ENCODE measurements at regions not wholly inside any gene's neighbourhood (a gene's known extent, or its start where the extent isn't known, plus 50 kb on each side); places are given as distances from the start of the nearest gene placed in this dataset.
"Not testable (repeated sequence)": the region's sequence is repeated elsewhere in the genome, so short reads cannot be mapped to it uniquely, and the experiment has no call there.

DNA sequence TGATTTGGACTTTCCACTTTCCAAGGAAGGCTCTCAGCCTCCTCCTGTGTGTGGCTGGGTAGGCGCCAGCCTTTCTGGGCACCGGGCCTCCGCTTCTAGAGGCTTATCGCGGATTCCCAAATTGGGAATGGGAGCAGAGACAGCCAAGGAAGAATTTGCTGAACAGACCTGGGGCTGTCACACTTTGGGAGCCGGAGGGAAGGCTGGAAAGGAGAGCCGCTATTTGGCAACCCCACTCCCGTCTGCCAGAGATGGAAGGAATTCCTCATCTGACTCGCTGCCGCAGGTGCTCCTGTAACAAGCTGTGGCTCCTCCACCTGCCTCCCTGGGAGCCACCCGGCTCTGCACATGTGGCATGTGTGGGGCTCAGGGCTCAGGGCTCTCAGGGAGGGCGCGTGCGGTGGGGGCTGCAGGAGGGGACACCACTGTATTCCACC lies 50.8 kb upstream of the ECHDC3 start:
- DNase-seq: no peak

DNA sequence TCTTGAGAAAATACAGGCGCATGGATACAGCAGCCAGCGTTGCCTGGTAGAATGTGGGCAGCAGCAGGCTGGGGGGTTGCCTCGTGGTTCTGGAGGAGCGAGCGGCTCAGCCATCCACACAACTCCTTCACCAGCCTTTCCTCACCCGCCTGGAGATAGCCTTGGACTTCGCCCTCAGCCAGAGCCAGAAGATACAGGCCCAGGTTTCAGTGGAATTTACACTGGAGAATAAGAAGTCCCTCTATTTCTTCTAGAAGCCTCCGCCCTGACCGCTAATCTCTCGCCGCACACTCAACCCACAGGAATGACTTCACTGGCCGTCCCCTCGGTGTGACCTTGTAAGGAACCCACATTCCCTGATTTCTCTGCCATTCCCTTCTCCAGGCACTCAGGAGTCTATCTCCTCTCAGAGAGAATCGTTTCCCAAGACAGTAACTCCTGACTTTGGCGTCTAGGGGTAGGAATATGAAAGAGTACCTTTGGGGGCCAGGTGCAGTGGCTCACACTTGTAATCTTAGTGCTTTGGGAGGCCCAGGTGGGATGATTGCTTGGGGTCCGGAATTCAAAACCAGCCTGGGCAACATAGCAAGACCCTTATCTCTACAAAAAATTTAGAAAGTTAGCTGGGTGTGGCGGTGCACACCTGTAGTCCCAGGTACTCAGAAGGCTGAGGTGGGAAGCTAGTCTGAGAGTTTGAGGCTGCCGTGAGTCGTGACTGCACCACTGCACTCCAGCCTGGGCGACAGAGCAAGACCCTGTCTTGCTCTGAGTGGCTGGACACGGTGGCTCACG lies 52.0 kb upstream of the ECHDC3 start:
- DNase-seq: no peak

DNA sequence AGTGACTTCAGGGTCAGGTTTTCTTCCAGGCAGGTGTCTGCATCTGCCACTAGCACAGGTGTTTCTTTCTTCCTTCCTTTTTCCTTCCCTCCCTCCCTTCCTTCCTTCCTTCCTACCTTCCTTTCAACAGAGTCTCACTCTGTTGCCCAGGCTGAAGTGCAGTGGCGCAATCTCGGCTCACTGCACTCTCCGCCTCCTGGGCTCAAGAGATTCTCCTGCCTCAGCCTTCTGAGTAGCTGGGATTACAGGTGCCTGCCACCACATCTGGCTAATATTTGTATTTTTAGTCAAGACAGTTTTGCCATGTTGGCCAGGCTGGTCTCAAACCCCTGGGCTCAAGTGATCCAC lies 53.8 kb upstream of the ECHDC3 start:
- DNase-seq: not testable (repeated sequence)

- DNase-seq: no peak
Measured at GRCh38 chr10:11687779-11688447, 54.3 kb upstream of the ECHDC3 start.

GRCh38 chr10:11687357-11687771 lies 54.8 kb upstream of the ECHDC3 start:
- DNase-seq: no peak

DNA sequence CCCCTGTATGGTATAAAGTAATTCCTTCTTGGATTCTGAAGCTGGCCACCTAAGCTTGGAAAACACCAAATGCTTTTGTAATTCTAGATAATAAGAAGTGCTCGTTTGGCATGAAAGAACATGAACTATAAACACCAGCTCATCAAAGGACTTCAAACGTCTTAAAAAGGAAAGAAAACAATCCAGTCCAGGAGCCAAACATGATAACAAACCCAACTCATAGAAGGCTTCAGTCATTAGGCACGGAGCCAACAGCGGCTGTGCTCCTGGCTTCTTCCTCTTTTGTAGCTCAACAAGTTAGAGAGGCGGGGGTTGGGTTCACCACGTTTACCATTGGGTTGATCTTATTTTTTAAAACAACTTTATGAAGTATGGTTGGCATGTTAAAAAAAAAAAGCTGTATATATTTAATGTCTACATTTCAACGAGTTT lies 56.4 kb upstream of the ECHDC3 start:
- peak; percentile 54 for DNase-seq

- DNase-seq: no peak
Measured at GRCh38 chr10:11684717-11685645, 57.2 kb upstream of the ECHDC3 start.

- DNase-seq: not testable (repeated sequence)
Measured at GRCh38 chr10:11684341-11684716, 57.9 kb upstream of the ECHDC3 start.

DNA sequence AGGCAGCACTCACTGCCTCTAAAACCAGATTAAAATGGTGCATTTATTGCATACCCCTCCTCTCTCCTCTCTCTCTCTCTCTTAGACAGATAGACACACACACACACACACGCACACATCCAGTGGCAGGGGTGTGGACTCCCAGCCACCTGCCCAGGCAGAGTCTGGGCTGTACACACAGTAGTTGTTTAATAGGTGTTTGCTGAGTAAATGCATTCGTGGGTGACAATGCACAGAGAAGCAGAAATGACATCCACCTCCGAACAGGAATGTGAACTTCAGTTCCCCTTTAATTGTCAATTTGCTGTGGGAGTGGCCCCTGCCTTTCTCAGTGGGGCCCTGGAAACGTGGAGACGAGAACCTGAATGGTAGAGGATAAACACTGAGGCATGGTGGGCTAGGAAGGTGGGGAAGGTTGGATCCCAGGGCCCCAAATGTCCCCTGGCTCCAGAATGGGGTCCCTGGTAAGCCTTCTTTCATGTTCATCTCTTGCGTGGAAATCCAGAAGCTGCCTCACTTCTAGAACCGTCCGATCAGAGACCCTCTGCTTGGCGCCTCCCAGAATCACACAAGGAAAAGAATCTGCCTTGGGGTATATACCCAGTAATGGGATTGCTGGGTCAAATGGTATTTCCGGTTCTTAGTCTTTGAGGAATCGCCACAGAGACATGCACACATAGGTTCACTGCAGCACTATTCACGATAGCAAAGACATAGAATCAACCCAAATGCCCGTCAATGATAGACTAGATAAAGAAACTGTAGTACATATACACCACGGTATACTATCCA lies 58.5 kb upstream of the ECHDC3 start:
- no peak for DNase-seq

DNA sequence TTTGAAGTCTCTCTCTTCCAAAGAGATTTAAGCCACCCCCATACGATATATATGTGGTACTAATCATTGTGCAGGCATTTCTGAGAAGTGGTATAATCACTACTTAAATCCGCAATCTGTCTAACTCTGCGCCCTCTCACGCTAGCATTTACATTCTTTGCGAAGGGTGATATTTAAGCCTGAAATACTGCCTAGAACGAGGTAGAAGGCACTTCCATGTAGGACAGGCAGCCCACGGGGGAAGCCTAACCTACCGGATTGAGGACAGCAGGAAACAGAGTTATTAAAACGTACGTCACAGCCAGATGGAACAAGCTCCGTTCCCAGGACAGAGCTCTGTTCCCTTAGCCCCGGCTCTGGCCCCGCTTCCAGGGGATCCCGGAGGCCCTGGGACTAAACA lies 59.3 kb upstream of the ECHDC3 start:
- DNase-seq: no peak

DNA sequence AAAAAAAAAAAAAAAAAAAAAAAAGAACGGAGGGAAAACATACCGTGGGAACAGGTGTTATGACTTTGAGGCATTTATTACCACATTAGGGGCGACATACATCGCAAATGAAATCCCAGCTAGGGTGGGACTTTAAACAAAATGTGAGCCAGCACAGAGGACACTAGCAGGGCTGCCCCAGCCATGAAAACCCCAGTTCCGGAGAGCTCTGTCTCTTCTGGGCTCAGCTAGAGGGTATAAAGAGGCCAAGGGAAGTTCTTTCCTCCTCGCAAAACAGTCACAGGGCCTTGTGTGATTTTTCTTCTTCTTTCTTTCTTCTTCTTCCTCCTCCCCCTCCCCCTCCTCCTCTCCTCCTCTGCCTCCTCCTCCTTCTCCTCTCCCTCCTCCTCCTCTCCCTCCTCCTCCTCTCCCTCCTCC lies 59.9 kb upstream of the ECHDC3 start:
- no peak for DNase-seq

DNA sequence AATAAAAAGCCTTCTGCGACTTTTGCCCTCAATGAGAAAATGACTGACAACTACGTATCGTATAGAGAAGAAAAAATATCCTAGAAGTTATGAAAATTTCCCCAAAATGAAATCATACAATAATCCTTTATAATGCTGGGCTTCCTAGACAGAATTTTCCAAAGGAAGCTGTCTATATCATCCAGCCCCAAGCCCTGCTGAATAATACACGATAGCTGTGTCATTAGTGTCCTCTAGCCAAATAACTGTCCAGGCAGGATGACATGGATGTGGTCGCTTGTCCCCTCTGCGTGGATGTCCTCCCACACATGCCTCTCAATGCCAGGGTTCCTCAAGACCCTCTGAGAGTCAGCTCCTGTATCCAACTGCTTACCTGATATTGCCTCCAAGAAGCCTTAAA lies 61.7 kb upstream of the ECHDC3 start:
- DNase-seq: no peak

- DNase-seq: no peak
Measured at GRCh38 chr10:11679946-11680345, 62.2 kb upstream of the ECHDC3 start.

DNA sequence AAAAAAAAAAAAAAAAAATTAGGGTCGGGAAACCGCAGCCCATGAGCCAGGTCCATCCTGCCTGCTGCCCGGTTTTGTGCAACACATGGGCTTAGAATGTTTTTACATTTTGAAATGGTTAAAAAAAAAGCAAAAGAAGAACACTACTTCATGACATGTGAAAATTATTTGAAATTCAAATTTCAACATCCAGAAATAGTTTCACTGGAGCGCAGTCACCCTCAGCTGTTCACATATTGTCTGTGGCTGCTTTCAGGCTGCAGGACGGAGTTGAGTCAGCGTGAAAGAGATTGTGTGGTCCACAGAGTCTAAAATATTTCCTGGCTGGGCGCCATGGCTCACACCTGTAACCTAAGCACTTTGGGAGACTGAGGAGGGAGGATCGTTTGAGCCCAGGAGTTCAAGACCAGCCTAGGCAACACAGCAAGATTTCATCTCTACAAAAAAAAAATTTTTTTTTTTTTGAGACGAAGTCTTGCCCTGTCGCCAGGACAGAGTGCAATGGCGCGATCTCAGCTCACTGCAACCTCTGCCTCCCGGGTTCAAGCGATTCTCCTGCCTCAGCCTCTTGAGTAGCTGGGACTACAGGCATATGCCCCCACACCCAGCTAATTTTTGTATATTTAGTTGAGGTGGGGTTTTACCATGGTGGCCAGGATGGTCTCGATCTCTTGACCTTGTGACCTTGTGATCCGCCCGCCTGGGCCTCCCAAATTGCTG lies 63.9 kb upstream of the ECHDC3 start:
- DNase-seq: no peak

GRCh38 chr10:11677480-11677879 lies 64.7 kb upstream of the ECHDC3 start:
- DNase-seq: no peak

DNA sequence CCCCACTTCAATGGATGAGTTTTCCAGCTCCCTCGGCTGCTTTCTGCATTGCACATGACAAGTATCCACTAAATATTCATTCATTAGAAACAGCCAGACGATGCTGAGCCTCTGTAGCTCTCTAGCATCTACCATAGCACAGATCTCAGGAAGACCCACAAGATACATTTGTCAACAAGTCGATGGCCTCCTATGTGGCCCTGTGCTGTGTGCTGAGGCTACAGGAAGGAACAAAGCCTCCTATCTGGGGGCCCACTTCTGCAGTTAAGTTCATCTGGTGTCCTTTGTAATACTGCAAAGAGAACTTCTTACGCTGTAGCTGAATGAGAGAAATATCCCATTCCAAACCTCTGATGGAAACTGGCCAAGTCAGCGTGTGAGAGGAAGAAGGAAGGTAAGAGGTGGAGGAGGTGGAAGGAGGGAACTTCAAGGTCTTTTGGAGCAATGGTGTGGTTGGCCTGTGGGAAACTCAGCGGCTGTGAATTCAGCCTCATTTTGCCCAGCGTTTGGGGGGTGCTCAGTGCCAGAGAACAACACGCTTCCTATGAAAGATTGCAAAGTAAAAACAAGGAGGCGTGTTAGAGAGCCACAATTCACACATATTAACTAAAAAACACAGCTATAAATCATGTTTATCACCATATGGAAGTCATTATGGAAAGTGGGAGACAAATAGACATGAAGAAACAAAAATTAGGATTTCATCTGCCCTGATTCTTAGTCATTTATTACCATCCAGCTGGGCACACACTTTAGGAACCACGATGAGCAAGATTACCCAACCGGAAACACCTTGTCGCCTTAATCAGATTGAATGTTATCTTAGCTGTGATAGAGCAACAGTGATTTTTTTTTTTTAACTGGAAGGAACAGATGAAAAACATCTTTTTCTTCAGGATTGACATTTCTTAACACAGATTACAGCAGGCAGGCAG lies 62.2 kb upstream of the USP6NL start:
- DNase-seq: peak; percentile 52

DNA sequence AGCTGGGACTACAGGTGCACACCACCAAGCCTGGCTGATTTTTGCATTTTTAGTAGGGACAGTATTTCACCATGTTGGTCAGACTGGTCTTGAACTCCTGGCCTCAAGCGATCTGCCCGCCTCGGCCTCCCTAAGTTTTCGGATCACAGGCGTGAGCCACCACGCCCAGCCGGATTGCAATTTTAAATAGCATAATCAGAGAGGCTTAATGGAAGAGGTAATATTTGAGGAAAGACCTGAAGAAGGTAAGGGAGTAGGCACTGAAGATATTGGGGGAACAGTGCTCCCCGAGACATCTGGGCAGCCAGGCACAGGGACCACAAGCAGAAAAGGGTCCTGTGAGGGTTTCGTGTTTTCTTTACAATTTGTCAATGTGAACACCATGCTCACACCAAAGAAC lies 61.4 kb upstream of the USP6NL start:
- DNase-seq: no peak

GRCh38 chr10:11670381-11670780 lies 58.9 kb upstream of the USP6NL start:
- no peak for DNase-seq

DNA sequence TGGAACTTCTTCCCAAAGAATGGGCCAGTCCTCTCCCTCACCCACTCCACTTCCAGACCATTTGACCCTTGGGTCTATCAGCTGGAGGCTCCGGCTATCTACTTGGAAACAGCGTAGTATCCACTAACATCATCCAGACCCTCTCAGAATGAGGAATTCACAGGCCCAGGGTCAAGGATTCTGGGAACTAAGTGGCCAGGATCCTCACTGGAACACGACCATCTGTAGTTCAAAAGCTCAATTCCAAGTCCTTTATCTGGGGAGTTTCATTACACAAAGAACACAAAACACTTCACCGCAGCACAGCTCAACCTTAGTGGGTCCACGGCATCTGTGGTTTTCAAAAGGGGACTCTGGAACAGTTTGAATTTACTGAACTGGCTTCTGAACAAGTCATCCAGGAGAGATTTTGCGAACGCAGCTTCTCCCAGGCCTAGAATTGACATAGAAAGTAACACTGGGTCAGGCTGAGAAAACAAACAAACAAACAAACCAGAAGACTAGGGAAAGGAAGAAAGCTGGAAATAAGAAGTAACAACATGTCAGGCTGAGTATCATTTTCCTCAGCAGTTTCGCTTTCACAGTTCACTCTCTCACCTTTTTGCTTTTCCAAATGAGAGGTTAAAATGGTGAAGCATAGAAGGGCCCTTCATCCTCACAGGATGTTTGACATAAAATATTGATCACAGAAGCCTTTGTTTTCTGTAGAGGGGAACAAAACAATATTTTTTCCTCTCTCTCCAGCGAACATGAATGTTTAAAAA lies 57.6 kb upstream of the USP6NL start:
- DNase-seq: no peak

- no peak for DNase-seq
Measured at GRCh38 chr10:11667756-11668155, 56.3 kb upstream of the USP6NL start.

Data from GF-D8 (cell line).